ENCODE measurements at regions not wholly inside any gene's neighbourhood (a gene's known extent, or its start where the extent isn't known, plus 50 kb on each side); places are given as distances from the start of the nearest gene placed in this dataset.

GRCh38 chr5:25905646-25906045 is 1132.7 kb downstream of the CDH9 start:
- no peak overlapping the region for H3K27ac ChIP-seq
- H3K36me3 ChIP-seq (ENCODE audit: insufficient read depth) = no peaks in the 10 kb centered on the region
- no peak for TF ChIP-seq CTCF (conservative IDR thresholded peaks at IDR 0.05; ENCODE audit: low read depth, low read length)
- no peak overlapping the region for H3K4me2 ChIP-seq
- H4K20me1 ChIP-seq (ENCODE audit: insufficient read depth) = no peaks in the 10 kb centered on the region
- H3K4me1 ChIP-seq (ENCODE audit: low read depth, poor library complexity, severe bottlenecking) = no peaks in the 10 kb centered on the region
- H3K9ac ChIP-seq = no peak overlapping the region
- H3K79me2 ChIP-seq (ENCODE audit: insufficient read depth, low read depth) = no peaks in the 10 kb centered on the region
- H3K4me3 ChIP-seq (IDR thresholded peaks at IDR 0.05; ENCODE audit: insufficient read depth, low read depth, low read length) = no peak overlapping the region
- H3K27me3 ChIP-seq (ENCODE audit: insufficient read depth, low read depth) = no peaks in the 10 kb centered on the region
- no peak overlapping the region for H2AFZ ChIP-seq (ENCODE audit: low read depth)

- no peak for TF ChIP-seq CTCF (conservative IDR thresholded peaks at IDR 0.05; ENCODE audit: low read depth, low read length)
- Histone ChIP-seq H3K4me1 (ENCODE audit: low read depth, poor library complexity, severe bottlenecking) (no peaks in the 10 kb centered on the region), H3K4me3 (IDR thresholded peaks at IDR 0.05; ENCODE audit: insufficient read depth, low read depth, low read length) (no peak overlapping the region), H3K27ac (no peak overlapping the region), H3K4me2 (no peak overlapping the region), H3K9ac (no peak overlapping the region), H3K79me2 (ENCODE audit: insufficient read depth, low read depth) (no peaks in the 10 kb centered on the region), H4K20me1 (ENCODE audit: insufficient read depth) (no peaks in the 10 kb centered on the region), H2AFZ (ENCODE audit: low read depth) (no peak overlapping the region), H3K27me3 (ENCODE audit: insufficient read depth, low read depth) (no peaks in the 10 kb centered on the region), H3K36me3 (ENCODE audit: insufficient read depth) (no peaks in the 10 kb centered on the region)
Observed at GRCh38 chr5:25892211-25892610, 1146.2 kb downstream of the CDH9 start.

GRCh38 chr5:25891691-25892090 is 1146.7 kb downstream of the CDH9 start:
- Histone ChIP-seq H3K27ac (no peak overlapping the region), H3K4me3 (IDR thresholded peaks at IDR 0.05; ENCODE audit: insufficient read depth, low read depth, low read length) (no peak overlapping the region), H3K27me3 (ENCODE audit: insufficient read depth, low read depth) (no peaks in the 10 kb centered on the region), H3K4me1 (ENCODE audit: low read depth, poor library complexity, severe bottlenecking) (no peaks in the 10 kb centered on the region), H3K79me2 (ENCODE audit: insufficient read depth, low read depth) (no peaks in the 10 kb centered on the region), H4K20me1 (ENCODE audit: insufficient read depth) (no peaks in the 10 kb centered on the region), H3K9ac (no peak overlapping the region), H2AFZ (ENCODE audit: low read depth) (no peak overlapping the region), H3K36me3 (ENCODE audit: insufficient read depth) (no peaks in the 10 kb centered on the region), H3K4me2 (no peak overlapping the region)
- no peak for TF ChIP-seq CTCF (conservative IDR thresholded peaks at IDR 0.05; ENCODE audit: low read depth, low read length)

- Histone ChIP-seq H4K20me1 (ENCODE audit: insufficient read depth) (no peaks in the 10 kb centered on the region), H2AFZ (ENCODE audit: low read depth) (no peak overlapping the region), H3K4me2 (no peak overlapping the region), H3K4me3 (IDR thresholded peaks at IDR 0.05; ENCODE audit: insufficient read depth, low read depth, low read length) (no peak overlapping the region), H3K4me1 (ENCODE audit: low read depth, poor library complexity, severe bottlenecking) (no peaks in the 10 kb centered on the region), H3K27ac (no peak overlapping the region), H3K9ac (no peak overlapping the region), H3K36me3 (ENCODE audit: insufficient read depth) (no peaks in the 10 kb centered on the region), H3K27me3 (ENCODE audit: insufficient read depth, low read depth) (no peaks in the 10 kb centered on the region), H3K79me2 (ENCODE audit: insufficient read depth, low read depth) (no peaks in the 10 kb centered on the region)
- no peak for TF ChIP-seq CTCF (conservative IDR thresholded peaks at IDR 0.05; ENCODE audit: low read depth, low read length)
Observed at GRCh38 chr5:25881318-25882036, 1156.9 kb downstream of the CDH9 start.
